CMK (cell line): ENCODE measurements at regions not wholly inside any gene's neighbourhood (a gene's known extent, or its start where the extent isn't known, plus 50 kb on each side); places are given as distances from the start of the nearest gene placed in this dataset.

Experiments
- DNase-seq: peaks from one replicate; pipeline ENCODE4 v3.0.0-alpha.2; 2010; ENCODE audit warnings: low read depth

DNA sequence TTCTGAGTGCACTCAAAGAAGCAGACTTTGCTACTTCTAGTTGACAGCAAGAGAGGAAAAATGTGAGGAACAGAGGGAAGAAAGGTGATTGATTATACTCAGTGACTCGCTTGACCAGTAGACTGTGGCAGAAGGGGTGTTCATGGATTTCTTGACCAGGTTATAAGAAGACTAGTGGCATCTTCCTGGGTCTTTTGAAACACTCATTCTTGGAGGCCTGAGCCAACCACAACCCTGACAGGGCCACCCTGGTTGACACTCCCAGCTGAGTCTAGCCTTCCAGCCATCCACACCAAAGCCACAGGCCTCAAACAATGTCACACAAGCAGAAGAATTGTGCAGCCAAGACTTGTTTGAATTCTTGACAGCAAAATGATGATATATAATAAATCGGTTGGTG lies 366.3 kb downstream of the SS18 start:
- no peak for DNase-seq

- DNase-seq, result no peak
Measured at GRCh38 chr18:25713103-25713502, 361.1 kb upstream of the ZNF521 start.

DNA sequence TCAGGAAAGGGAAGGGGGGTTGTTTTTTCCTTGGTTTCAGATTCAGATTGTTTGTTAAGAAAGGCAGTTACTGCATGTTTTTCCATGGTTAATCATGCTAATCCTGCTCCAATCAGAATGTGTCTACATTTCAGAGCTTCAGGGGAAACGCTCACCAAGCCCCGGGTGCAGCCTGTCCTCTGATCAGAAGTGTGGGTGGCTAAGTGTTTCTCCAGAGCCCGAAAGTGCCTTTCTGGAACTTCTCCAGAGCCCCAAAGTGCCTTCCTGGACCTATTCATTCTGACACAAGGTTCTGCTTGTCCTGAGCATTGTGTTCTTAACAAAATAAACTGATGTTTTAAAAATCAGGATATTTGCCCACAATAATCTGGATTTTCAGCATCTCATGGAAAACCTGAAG lies 359.0 kb upstream of the ZNF521 start:
- DNase-seq, result no peak

- no peak for DNase-seq
Measured at GRCh38 chr18:25705650-25706049, 353.7 kb upstream of the ZNF521 start.

DNA sequence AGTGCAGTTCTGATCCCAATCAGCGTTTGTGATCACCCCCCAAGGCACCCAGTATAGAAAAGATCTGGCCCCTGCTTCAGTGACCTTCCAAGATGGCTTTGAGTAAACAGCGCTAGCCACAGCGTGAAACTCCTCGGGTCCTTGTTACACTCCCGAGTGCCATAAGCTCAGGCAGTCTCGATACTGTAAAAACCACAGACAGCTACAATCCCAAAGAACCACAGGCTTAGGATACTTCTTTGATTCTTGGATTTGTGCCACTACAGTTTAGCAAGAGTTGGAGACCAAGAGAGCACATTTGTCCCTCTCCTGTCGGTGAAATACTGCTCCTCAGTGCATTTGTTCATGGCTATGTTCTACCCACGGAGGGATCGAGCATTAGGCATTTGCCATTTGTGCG lies 352.5 kb upstream of the ZNF521 start:
- no peak for DNase-seq

- no peak for DNase-seq
Measured at GRCh38 chr18:25704071-25704470, 352.1 kb upstream of the ZNF521 start.

DNA sequence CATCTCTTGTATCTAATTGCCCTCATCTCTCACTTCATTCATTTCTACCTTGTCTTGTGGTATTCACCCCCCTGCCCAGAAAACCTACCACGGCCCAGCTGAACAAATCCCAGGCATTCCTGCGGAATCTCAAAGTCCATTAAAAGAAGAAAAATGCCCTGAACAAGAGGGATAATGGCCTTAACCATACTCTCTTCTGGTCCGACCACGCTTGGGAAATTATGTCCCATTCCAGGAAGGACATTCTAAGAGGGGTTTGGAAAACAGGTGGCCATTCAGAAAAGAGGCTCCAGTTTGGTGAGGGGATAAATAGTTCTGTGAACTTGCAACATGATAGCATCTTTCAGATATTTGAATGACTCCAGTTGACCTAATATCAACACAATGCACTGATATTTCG lies 349.9 kb upstream of the ZNF521 start:
- no peak for DNase-seq

GRCh38 chr18:25686960-25687500 lies 335.1 kb upstream of the ZNF521 start:
- DNase-seq, result no peak

GRCh38 chr18:25685088-25685487 lies 333.1 kb upstream of the ZNF521 start:
- DNase-seq, result no peak

GRCh38 chr18:25679491-25679890 lies 327.5 kb upstream of the ZNF521 start:
- DNase-seq, result no peak

DNA sequence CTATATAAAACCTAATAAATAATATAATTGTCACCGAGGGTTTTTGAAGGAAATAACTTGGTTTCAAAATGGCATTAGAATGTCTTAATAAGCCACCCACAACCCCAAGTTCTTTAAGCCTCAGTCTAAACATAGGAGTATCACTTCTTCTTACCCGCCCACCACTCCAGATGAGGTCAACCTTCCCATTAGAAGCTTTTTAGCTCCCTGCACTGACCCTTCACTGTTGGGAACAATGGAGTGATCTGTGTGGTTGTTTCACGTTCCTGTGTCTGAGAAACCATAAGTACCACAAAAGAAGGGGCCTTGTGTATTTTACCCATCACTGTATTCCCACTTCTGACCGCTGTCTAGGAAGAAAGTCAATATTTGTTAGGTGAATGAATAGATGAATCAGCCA lies 326.3 kb upstream of the ZNF521 start:
- no peak for DNase-seq

DNA sequence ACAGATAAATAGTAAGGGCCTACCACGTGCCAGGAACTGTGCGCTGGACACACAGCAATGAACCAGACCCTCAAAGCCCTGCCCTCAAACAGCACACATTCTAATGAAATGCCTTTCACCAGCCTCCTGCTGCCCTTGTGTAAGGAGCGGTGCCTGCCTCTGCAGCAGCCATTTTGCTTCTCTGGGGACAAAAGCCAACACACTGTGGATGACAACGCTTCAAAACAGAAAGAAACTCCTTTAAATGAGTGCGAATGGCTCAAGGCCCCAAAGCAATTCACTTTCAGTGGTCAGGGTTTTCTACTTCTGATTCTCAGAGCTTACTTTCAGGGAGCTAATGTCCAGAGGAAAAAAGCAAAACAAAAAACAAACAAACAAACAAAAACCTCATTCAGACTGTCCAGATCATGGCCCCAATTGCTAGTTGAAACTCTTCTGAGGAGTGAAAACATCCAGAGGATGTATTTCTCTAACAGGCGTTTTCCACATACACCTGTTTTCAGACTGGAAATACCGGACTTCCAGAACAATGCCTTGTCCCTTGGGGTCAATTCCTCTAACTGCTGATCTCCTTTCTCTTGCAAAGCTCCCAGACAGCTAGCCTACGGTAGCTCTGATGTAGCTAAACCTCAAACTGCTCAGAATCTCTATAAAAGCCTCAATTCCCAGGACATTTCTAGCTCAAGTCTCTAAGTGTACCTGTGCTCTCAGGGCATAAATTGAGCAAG lies 323.3 kb upstream of the ZNF521 start:
- no peak for DNase-seq

GRCh38 chr18:25674183-25674582 lies 322.2 kb upstream of the ZNF521 start:
- no peak for DNase-seq

DNA sequence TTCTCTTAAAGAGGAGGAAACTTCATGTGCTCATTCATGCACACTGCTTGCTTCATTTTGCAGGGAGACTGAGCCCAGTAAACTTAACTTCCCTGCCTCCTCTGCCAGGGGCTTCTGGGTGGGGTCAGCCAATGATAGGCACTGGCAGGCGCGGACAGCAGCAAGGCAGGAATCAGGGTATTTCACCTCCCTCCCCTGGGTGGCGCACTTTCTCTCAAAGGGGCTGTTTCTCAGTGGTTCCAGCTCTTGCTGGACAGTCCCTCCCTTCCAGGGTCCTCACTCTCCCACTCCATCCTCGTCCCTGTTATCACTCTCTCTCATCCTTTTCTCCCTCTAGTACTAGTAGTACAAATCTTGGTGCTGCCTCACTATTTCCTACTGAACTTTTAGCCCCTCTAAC lies 320.5 kb upstream of the ZNF521 start:
- no peak for DNase-seq

DNA sequence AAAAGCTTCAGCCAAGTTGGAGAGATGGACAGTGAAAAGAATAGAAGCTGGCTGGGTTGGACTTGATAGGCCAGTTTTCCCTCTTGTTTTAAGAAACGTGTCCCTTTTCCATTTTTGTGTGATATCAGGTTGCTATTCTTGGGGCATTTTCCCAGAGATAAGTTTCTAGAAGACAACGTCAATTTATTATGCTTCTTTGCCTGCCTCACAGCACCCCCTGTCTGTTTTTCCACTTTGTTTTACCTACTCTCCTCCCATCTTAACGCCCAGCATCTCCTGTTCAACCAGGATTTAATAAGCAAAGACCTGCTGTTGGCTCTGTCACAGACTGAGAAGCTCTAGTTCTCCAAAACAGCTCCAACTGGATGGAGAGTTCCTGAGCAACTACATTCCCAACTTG lies 317.8 kb upstream of the ZNF521 start:
- DNase-seq, result no peak

- DNase-seq, result no peak
Measured at GRCh38 chr18:25662272-25662671, 310.3 kb upstream of the ZNF521 start.

- DNase-seq, result no peak
Measured at GRCh38 chr18:25661831-25662230, 309.9 kb upstream of the ZNF521 start.

GRCh38 chr18:25659541-25659940 lies 307.6 kb upstream of the ZNF521 start:
- DNase-seq, result no peak

GRCh38 chr18:25658476-25658875 lies 306.5 kb upstream of the ZNF521 start:
- no peak for DNase-seq

DNA sequence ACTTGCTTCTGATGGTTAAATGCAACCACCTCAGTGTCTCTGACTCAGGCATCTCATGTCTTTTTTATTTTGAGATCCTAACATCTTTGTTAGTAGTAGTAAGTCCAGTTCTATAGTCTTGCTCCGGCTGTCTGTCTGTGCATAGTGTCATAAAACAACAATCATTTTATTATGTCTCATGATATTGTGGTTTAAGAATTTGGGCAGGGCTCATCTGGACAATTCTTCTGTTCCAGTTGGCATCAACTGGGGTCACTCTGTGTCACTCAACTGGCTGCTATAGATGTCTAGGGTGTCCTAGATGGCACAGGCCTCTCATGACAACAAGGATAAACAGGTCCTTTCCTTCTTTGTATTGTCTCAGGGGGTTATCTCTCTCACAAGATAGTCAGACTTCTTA lies 299.6 kb upstream of the ZNF521 start:
- no peak for DNase-seq

DNA sequence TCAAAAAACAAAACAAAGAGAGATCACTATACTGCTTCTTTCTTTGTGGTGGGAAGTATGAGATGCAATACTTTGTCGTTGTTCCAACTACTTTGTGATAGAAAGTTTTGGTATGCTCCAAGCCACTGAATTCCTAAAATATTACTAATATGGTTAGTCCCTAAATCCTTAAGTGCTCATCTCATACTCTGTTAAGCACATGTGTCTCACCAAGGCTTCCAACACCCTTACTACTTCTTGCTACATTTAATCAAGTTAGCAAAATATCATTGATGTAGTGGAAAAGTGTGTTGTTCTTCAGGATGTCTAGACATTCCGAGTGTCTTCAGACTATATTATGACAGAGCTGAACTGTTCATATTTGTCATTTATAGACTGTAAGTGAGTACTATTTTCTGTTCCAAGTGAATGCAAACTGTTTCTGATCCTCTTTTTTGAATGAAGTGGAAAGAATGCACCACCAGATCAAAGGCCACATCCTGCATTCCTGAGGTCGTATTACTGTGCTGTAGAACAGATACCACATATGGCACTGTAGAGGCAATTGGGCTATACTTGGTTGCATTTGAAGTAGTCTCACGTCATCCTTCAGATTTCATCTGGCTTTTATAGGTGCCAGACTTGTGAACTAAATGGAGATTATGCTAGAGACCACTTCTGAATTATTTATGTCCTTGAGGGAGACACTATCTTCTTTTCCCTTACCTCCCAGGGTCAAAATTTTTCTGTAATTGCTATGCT lies 298.4 kb upstream of the ZNF521 start:
- DNase-seq, result no peak

DNA sequence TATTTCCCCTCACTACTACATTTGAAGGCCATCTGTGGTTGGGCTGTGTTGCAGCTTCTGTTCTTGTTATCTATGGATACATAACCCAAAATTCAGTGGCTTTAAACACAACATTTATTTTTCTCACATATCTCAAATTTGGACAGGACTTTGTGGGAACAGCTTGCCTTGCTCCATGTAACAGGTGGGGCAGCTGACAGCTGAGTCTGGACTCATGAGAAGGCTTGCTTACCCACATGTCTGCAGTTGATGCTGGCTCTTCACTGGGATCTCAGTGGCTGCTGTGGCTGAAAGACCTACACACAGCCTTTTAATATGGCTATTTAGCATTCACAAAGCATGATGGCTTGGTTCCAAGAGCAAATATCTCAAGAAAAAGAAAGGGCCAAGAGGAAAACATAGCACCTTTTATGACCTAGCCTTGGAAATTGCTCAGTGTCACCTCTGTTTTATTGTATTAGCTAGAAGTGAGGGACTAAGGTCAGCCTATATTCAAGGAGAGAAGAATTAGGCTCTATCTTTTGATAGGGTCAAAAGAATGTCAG lies 296.8 kb upstream of the ZNF521 start:
- DNase-seq, result no peak

DNA sequence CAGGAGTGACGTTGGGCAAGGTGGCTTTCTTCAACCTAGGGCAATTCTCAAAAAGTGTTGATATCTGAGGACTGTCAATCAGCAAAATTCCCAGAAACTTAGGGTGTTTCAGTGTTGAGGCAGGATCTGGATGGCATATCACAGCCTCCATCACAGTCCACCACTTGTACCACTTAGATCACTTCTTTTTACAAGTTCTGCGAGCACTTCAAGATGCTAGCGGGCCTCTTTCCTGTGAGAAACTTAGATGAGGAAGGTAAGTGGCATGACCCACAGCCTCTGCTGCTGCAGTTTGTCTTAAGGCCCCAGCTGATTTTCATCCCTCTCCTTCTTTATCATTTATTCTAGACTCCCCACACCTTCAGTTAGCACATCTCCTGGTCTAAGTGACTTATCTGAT lies 295.4 kb upstream of the ZNF521 start:
- no peak for DNase-seq
